Stimulated activated CD8-positive, alpha-beta memory T cell treated with anti-CD3 and anti-CD28 coated beads, Interleukin-15, amount 100 ng/mL, for 4 hours (primary cell): ENCODE measurements at regions not wholly inside any gene's neighbourhood (a gene's known extent, or its start where the extent isn't known, plus 50 kb on each side); places are given as distances from the start of the nearest gene placed in this dataset.
A peak's percentile ranks its signal among the peaks of the same experiment; 100 is the strongest.

Source experiments
- DNase-seq, 2 donors: peaks; one replicate each; pipeline ENCODE4 v3.0.0-alpha.2; 2020; ENCODE audit warnings: low read depth in 2 of 2

- DNase-seq: peak in 1 of 2 donors; percentile 56
Measured at GRCh38 chr11:86193297-86194095, 51.1 kb upstream of the EED start.

- DNase-seq: no peak
Measured at GRCh38 chr11:86192519-86193257, 51.9 kb upstream of the EED start.

- no peak for DNase-seq
Measured at GRCh38 chr11:86191874-86192273, 52.7 kb upstream of the EED start.

GRCh38 chr11:86187027-86187426, 57.5 kb upstream of the EED start:
- DNase-seq: no peak

- no peak for DNase-seq
Measured at GRCh38 chr11:86186386-86186785, 58.2 kb upstream of the EED start.

- DNase-seq: no peak
Measured at GRCh38 chr11:86185381-86185750, 59.2 kb upstream of the EED start.

- no peak for DNase-seq
Measured at GRCh38 chr11:86184728-86185380, 59.7 kb upstream of the EED start.

GRCh38 chr11:86183694-86184093, 60.9 kb upstream of the EED start:
- no peak for DNase-seq

- DNase-seq: peak in 1 of 2 donors; percentile 34
Measured at GRCh38 chr11:86182976-86183584, 61.5 kb upstream of the EED start.

- DNase-seq: no peak
Measured at GRCh38 chr11:86181379-86181778, 63.2 kb upstream of the EED start.

GRCh38 chr11:86180851-86181250, 63.7 kb upstream of the EED start:
- DNase-seq: no peak

GRCh38 chr11:86180423-86180822, 64.1 kb upstream of the EED start:
- DNase-seq: no peak

- DNase-seq: no peak
Measured at GRCh38 chr11:86179646-86180064, 64.9 kb upstream of the EED start.

GRCh38 chr11:86177302-86177701, 67.3 kb upstream of the EED start:
- DNase-seq: no peak

GRCh38 chr11:86176165-86176884, 68.2 kb upstream of the EED start:
- DNase-seq: peak in 1 of 2 donors; percentile 18

- DNase-seq: no peak
Measured at GRCh38 chr11:86175626-86176025, 68.9 kb upstream of the EED start.

- DNase-seq: no peak
Measured at GRCh38 chr11:86175191-86175590, 69.4 kb upstream of the EED start.

- DNase-seq: no peak
Measured at GRCh38 chr11:86174101-86175046, 70.2 kb upstream of the EED start.

GRCh38 chr11:86172894-86173293, 71.7 kb upstream of the EED start:
- no peak for DNase-seq

GRCh38 chr11:86171627-86172026, 72.9 kb upstream of the EED start:
- DNase-seq: no peak
